ENCODE measurements at regions not wholly inside any gene's neighbourhood (a gene's known extent, or its start where the extent isn't known, plus 50 kb on each side); places are given as distances from the start of the nearest gene placed in this dataset.

GRCh38 chr1:228849011-228849541 is 113.8 kb downstream of the RHOU start:
- TF ChIP-seq KAT7 (CRISPR knock-in tag; IDR thresholded peaks at IDR 0.05; ENCODE audit: borderline replicate concordance) (no peak), EED (CRISPR knock-in tag; IDR thresholded peaks at IDR 0.05) (no peak), ZNF30 (CRISPR knock-in tag; IDR thresholded peaks at IDR 0.05) (no peak)

Measured in HepG2 (cell line).